ENCODE measurements at regions not wholly inside any gene's neighbourhood (a gene's known extent, or its start where the extent isn't known, plus 50 kb on each side); places are given as distances from the start of the nearest gene placed in this dataset.

- ATAC-seq (peak; percentile 59 to 92 (median 82)), DNase-seq (peak; percentile 28 to 62)
- H3K4me1 ChIP-seq: peaks cover 0 to 16% (median 3%) of the 10 kb centered on the region in 9 donors
- WGBS, 2 donors: 15 to 20% methylated on average over 12 of the region's 12 CpGs
- intact Hi-C loops (cut with DNase I): loop anchor here in 9 of 10 donors (2.0 to 10.0 kb wide), 10 partner anchors 87 to 1060 kb away; no protein-coding TSS in a partner anchor
- no peaks in the 10 kb centered on the region for H3K27me3 ChIP-seq
- H3K4me3 ChIP-seq: peak overlapping the region in 8 of 10 donors; percentile 17 to 43 (median 32)
- peak; percentile 67 to 92 (median 85) for TF ChIP-seq CTCF (IDR thresholded peaks at IDR 0.05)
- no peaks in the 10 kb centered on the region for H3K36me3 ChIP-seq
- peak overlapping the region in 8 of 10 donors; percentile 15 to 78 (median 52) for H3K27ac ChIP-seq
- no peaks in the 10 kb centered on the region for H3K9me3 ChIP-seq
Measured at GRCh38 chr5:158074992-158075769, 216.2 kb upstream of the CLINT1 start.

- DNase-seq (no peak), ATAC-seq (no peak)
- Histone ChIP-seq H3K36me3 (no peaks in the 10 kb centered on the region), H3K9me3 (no peaks in the 10 kb centered on the region), H3K4me1 (peaks cover 0 to 21% (median 8%) of the 10 kb centered on the region in 9 donors), H3K27me3 (no peaks in the 10 kb centered on the region), H3K27ac (no peak overlapping the region), H3K4me3 (no peak overlapping the region)
- TF ChIP-seq CTCF (IDR thresholded peaks at IDR 0.05): no peak
- intact Hi-C loops (cut with DNase I): loop anchor here in 6 of 10 donors (2.0 to 10.0 kb wide), 4 partner anchors 620 to 1060 kb away; no protein-coding TSS in a partner anchor
- WGBS, 2 donors: 93 to 95% methylated on average over 2 of the region's 2 CpGs
Measured at GRCh38 chr5:158074597-158074991, 215.6 kb upstream of the CLINT1 start.

GRCh38 chr5:158070859-158071258 lies 211.9 kb upstream of the CLINT1 start:
- intact Hi-C loops (cut with DNase I): loop anchor here in 5 of 10 donors (10.0 kb wide), 3 partner anchors 624 to 1064 kb away; no protein-coding TSS in a partner anchor
- DNase-seq: peak in 1 of 2 donors; percentile 70
- TF ChIP-seq CTCF (IDR thresholded peaks at IDR 0.05): no peak

GRCh38 chr5:158069838-158070237 lies 210.9 kb upstream of the CLINT1 start:
- H3K36me3 ChIP-seq: no peaks in the 10 kb centered on the region
- no peak for ATAC-seq
- peaks cover 0 to 28% (median 13%) of the 10 kb centered on the region in 9 donors for H3K4me1 ChIP-seq
- WGBS, 2 donors: 66 to 68% methylated on average over 2 of the region's 2 CpGs
- TF ChIP-seq CTCF (IDR thresholded peaks at IDR 0.05): no peak
- DNase-seq: no peak
- intact Hi-C loops (cut with DNase I): loop anchor here in 5 of 10 donors (10.0 kb wide), 3 partner anchors 625 to 1065 kb away; no protein-coding TSS in a partner anchor
- H3K27ac ChIP-seq: peak overlapping the region in 2 of 10 donors; percentile 27 to 32
- no peaks in the 10 kb centered on the region for H3K9me3 ChIP-seq
- H3K27me3 ChIP-seq: no peaks in the 10 kb centered on the region
- no peak overlapping the region for H3K4me3 ChIP-seq

More at GRCh38 chr5:158070859-158071258, 211.9 kb upstream of the CLINT1 start:
- peak in 5 of 8 donors; percentile 29 to 73 (median 44) for ATAC-seq
- WGBS, 2 donors: 49 to 58% methylated on average over 1 of the region's 1 CpG
- peaks cover 0 to 31% (median 15%) of the 10 kb centered on the region in 9 donors for H3K4me1 ChIP-seq
- H3K27ac ChIP-seq: peak overlapping the region in 1 of 10 donors; percentile 28
- H3K9me3 ChIP-seq: no peaks in the 10 kb centered on the region
- H3K36me3 ChIP-seq: no peaks in the 10 kb centered on the region
- H3K4me3 ChIP-seq: no peak overlapping the region
- H3K27me3 ChIP-seq: no peaks in the 10 kb centered on the region
